ENCODE measurements at regions not wholly inside any gene's neighbourhood (a gene's known extent, or its start where the extent isn't known, plus 50 kb on each side); places are given as distances from the start of the nearest gene placed in this dataset.
A peak's percentile ranks its signal among the peaks of the same experiment; 100 is the strongest.

DNA sequence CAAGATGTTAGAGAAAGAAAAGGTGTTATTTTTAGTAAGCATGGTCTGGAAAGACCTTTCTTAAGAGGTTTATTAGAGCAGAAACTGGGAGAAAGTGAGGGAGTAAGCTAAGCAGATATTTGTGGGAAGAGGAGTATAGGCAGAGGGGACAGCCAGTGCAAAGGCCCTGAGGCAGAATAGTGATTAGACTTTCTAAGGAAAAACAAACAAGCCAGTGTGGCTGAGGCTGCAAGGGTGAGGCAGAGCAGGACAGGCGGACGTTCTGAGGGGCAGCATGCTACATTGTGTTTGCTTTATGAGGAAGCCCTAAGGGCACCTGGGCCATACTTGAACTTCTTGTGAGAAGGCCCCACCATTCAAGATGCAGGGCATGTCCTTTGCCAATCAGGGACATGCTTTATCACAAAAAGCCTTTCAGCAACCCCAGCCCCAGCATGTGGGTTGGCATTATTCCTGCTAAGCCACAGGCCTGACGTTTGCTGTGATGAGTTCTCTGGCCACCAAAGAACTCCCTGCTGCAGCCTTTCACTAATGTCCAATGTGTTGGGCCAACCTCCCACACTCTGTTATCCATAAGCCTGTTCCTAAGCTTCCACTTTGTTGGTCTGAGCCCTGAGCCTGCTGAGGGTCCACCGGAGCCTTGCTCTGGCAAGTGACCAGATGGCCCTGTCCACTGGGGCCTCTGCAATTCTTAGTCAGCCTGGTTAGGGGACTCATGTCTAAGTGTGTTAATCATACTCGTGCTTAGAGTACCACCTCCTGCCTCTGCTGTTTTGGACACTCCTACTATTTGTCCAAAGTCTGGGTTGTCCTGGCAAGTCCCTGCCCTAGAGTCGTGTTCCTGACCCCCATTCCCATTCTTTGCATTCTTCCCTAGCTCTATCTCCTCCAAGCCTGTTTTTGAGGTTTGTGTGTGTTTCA is 209.9 kb upstream of the CTNNB1 start:
- peaks cover 18% of the 10 kb centered on the region for H3K27me3 Mint-ChIP-seq
- H3K4me1 Mint-ChIP-seq: no peaks in the 10 kb centered on the region
- no peaks in the 10 kb centered on the region for H3K36me3 Mint-ChIP-seq (ENCODE audit: low read depth)
- H3K27ac Mint-ChIP-seq: no peak overlapping the region
- DNase-seq: no peak
- no peak for ATAC-seq
- H3K4me3 Mint-ChIP-seq: no peak overlapping the region
- H3K9me3 ChIP-seq (ENCODE audit: control insufficient read depth, low read length, poor library complexity, severe bottlenecking): no peaks in the 10 kb centered on the region

GRCh38 chr3:40990062-40990456 is 209.2 kb upstream of the CTNNB1 start:
- H3K9me3 ChIP-seq (ENCODE audit: control insufficient read depth, low read length, poor library complexity, severe bottlenecking): no peaks in the 10 kb centered on the region
- H3K4me1 Mint-ChIP-seq: no peaks in the 10 kb centered on the region
- no peak overlapping the region for H3K27ac Mint-ChIP-seq
- H3K36me3 Mint-ChIP-seq (ENCODE audit: low read depth): no peaks in the 10 kb centered on the region
- ATAC-seq (no peak), DNase-seq (no peak)
- peaks cover 12% of the 10 kb centered on the region for H3K27me3 Mint-ChIP-seq
- H3K4me3 Mint-ChIP-seq: no peak overlapping the region

GRCh38 chr3:40992023-40992422 is 207.3 kb upstream of the CTNNB1 start:
- Mint-ChIP-seq H3K27ac (no peak overlapping the region), H3K4me1 (no peaks in the 10 kb centered on the region), H3K36me3 (ENCODE audit: low read depth) (no peaks in the 10 kb centered on the region), H3K4me3 (no peak overlapping the region), H3K27me3 (peaks cover 6% of the 10 kb centered on the region)
- no peak for DNase-seq
- no peak for ATAC-seq
- no peaks in the 10 kb centered on the region for H3K9me3 ChIP-seq (ENCODE audit: control insufficient read depth, low read length, poor library complexity, severe bottlenecking)

DNA sequence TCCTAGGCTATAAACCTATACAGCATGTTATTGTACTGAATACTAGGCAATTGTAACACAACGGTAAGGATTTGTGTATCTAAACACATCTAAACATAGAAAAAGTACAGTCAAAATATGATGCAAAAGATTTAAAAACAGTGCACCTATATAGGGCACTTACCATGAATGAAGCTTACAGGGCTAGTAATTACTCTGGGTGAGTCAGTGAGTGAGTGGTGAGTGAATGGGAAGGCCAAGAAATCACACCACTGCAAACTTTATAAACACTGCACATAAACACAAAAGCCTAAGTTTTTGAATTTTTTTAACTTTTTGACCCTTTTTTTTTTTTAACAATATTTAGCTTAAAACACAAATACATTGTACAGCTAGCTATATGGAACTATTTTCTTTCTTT is 204.7 kb upstream of the CTNNB1 start:
- H3K36me3 Mint-ChIP-seq (ENCODE audit: low read depth): no peaks in the 10 kb centered on the region
- no peaks in the 10 kb centered on the region for H3K4me1 Mint-ChIP-seq
- DNase-seq: no peak
- no peak overlapping the region for H3K27ac Mint-ChIP-seq
- ATAC-seq: no peak
- no peaks in the 10 kb centered on the region for H3K9me3 ChIP-seq (ENCODE audit: control insufficient read depth, low read length, poor library complexity, severe bottlenecking)
- peaks cover 27% of the 10 kb centered on the region for H3K27me3 Mint-ChIP-seq
- no peak overlapping the region for H3K4me3 Mint-ChIP-seq

DNA sequence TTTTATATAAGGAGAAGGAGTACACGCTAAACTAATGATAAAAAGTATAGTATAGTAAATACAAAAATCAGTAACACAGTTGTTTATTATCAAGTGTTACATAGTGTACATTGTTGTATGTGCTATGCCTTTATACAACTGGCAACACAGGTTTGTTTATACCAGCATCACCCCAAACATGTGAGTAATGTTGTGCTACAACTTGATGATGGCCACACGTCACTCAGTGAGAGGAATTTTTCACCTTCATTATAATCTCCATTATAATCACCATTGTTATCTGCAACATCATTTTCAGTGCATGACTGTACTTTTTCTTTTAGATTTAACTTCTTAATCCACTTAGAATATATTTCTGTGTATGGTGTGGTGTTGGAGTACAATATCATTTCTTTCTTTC is 204.0 kb upstream of the CTNNB1 start:
- H3K9me3 ChIP-seq (ENCODE audit: control insufficient read depth, low read length, poor library complexity, severe bottlenecking): no peaks in the 10 kb centered on the region
- Mint-ChIP-seq H3K36me3 (ENCODE audit: low read depth) (no peaks in the 10 kb centered on the region), H3K4me3 (no peak overlapping the region), H3K27ac (no peak overlapping the region), H3K4me1 (no peaks in the 10 kb centered on the region), H3K27me3 (peaks cover 31% of the 10 kb centered on the region)
- DNase-seq (no peak), ATAC-seq (no peak)

- Mint-ChIP-seq H3K4me1 (no peaks in the 10 kb centered on the region), H3K36me3 (ENCODE audit: low read depth) (no peaks in the 10 kb centered on the region), H3K27me3 (peaks cover 31% of the 10 kb centered on the region), H3K27ac (no peak overlapping the region), H3K4me3 (no peak overlapping the region)
- H3K9me3 ChIP-seq (ENCODE audit: control insufficient read depth, low read length, poor library complexity, severe bottlenecking): no peaks in the 10 kb centered on the region
- no peak for DNase-seq
- no peak for ATAC-seq
Observed at GRCh38 chr3:40996382-40996781, 202.9 kb upstream of the CTNNB1 start.

DNA sequence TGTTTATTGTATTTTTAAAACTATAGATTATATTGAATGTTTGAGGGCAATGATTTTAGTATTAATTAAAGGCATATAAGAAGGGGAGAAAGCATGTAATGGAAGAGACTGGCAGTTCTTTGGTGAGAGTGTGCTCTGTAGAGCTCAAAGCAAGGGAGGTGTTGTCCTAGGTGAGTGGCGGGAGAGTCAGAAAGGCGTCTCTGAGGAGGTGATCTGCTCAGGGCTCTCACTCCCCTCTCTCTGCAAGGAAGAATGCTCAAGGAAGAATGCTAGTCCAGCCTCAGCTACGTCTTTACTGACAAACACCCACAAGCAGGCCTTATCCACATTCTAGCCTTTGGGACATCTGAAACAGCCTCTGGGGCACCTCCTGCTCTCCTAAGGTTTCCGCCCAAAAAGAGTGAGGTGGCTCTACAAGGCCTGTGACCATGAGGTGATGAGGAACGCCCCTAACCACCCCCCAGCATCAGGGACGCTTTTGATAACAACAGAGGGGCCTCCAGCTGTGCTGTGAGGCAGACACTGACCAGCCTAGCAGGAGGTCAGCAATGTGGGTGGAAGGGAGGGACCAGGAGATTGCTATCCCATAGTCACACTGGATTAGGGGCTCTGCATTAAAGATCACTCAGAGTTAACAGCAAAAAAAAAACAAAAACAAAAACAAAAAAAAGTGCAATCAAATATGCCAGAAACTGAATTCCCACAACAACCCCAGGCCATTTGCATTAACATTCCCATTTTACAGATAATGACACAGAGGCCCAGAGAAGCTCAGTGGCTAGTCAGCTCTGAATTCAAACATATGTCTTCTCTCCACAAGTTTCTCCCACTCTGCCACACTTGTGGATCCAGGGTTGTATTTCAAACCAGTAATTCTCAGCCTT is 202.2 kb upstream of the CTNNB1 start:
- DNase-seq: no peak
- peaks cover 1% of the 10 kb centered on the region for H3K4me1 Mint-ChIP-seq
- ATAC-seq: no peak
- peaks cover 31% of the 10 kb centered on the region for H3K27me3 Mint-ChIP-seq
- no peaks in the 10 kb centered on the region for H3K9me3 ChIP-seq (ENCODE audit: control insufficient read depth, low read length, poor library complexity, severe bottlenecking)
- H3K4me3 Mint-ChIP-seq: no peak overlapping the region
- H3K36me3 Mint-ChIP-seq (ENCODE audit: low read depth): no peaks in the 10 kb centered on the region
- H3K27ac Mint-ChIP-seq: no peak overlapping the region

- Mint-ChIP-seq H3K27me3 (peaks cover 31% of the 10 kb centered on the region), H3K4me1 (peaks cover 5% of the 10 kb centered on the region), H3K36me3 (ENCODE audit: low read depth) (no peaks in the 10 kb centered on the region), H3K4me3 (no peak overlapping the region), H3K27ac (no peak overlapping the region)
- no peak for ATAC-seq
- H3K9me3 ChIP-seq (ENCODE audit: control insufficient read depth, low read length, poor library complexity, severe bottlenecking): no peaks in the 10 kb centered on the region
- DNase-seq: no peak
Observed at GRCh38 chr3:40997711-40998519, 201.4 kb upstream of the CTNNB1 start.

DNA sequence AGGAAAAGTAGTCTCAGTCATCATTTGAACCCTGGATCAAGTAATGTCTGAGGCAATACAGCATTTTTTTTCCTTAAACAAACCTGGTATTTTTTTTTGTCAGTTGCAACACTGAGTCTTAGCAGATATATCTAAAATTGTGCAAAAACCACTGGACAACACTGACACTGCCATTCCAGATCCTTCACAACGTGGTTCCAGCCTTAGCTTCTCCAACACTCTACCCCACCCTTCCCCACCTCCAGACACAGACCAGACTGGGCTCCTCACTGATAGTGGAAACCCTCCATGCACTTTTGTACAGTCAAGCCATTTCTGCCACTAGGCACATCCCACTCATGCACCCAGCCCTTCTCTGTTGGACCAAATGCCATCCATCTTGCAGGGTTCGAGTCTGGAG is 199.6 kb upstream of the CTNNB1 start:
- H3K27ac Mint-ChIP-seq: no peak overlapping the region
- H3K4me3 Mint-ChIP-seq: no peak overlapping the region
- no peak for ATAC-seq
- peaks cover 31% of the 10 kb centered on the region for H3K27me3 Mint-ChIP-seq
- H3K9me3 ChIP-seq (ENCODE audit: control insufficient read depth, low read length, poor library complexity, severe bottlenecking): no peaks in the 10 kb centered on the region
- peaks cover 5% of the 10 kb centered on the region for H3K4me1 Mint-ChIP-seq
- no peak for DNase-seq
- no peaks in the 10 kb centered on the region for H3K36me3 Mint-ChIP-seq (ENCODE audit: low read depth)

GRCh38 chr3:41000471-41000870 is 198.8 kb upstream of the CTNNB1 start:
- no peak overlapping the region for H3K27ac Mint-ChIP-seq
- DNase-seq: no peak
- H3K36me3 Mint-ChIP-seq (ENCODE audit: low read depth): no peaks in the 10 kb centered on the region
- H3K4me1 Mint-ChIP-seq: peaks cover 5% of the 10 kb centered on the region
- H3K4me3 Mint-ChIP-seq: no peak overlapping the region
- ATAC-seq: no peak
- no peaks in the 10 kb centered on the region for H3K9me3 ChIP-seq (ENCODE audit: control insufficient read depth, low read length, poor library complexity, severe bottlenecking)
- H3K27me3 Mint-ChIP-seq: peaks cover 29% of the 10 kb centered on the region

GRCh38 chr3:41001556-41001955 is 197.7 kb upstream of the CTNNB1 start:
- Mint-ChIP-seq H3K4me1 (peaks cover 5% of the 10 kb centered on the region), H3K27ac (no peak overlapping the region), H3K36me3 (ENCODE audit: low read depth) (no peaks in the 10 kb centered on the region), H3K4me3 (no peak overlapping the region), H3K27me3 (peaks cover 24% of the 10 kb centered on the region)
- no peaks in the 10 kb centered on the region for H3K9me3 ChIP-seq (ENCODE audit: control insufficient read depth, low read length, poor library complexity, severe bottlenecking)
- ATAC-seq: no peak
- no peak for DNase-seq

DNA sequence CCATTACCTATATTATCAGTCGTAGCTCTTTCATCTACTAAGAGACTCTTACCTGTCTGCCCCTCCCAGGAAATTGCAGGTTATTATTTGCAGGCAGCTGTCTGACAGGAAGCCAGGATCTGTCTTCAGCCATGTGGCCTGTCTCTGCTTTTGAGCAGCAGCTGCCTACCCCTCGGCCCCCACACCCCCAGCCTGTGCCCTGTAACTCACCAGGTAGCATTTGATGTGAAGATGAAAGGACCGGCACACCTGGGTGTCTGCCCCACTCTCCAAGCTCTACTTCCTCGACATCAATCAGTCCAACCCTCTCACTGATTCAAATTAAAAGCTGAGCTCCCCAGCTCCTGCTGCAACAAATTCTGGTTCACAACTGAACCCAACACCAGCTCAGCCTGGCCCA is 197.2 kb upstream of the CTNNB1 start:
- no peaks in the 10 kb centered on the region for H3K9me3 ChIP-seq (ENCODE audit: control insufficient read depth, low read length, poor library complexity, severe bottlenecking)
- Mint-ChIP-seq H3K27ac (peak overlapping the region; percentile 11), H3K4me3 (no peak overlapping the region), H3K4me1 (peaks cover 5% of the 10 kb centered on the region), H3K27me3 (peaks cover 24% of the 10 kb centered on the region), H3K36me3 (ENCODE audit: low read depth) (no peaks in the 10 kb centered on the region)
- DNase-seq (no peak), ATAC-seq (no peak)

- DNase-seq (no peak), ATAC-seq (no peak)
- peaks cover 4% of the 10 kb centered on the region for H3K9me3 ChIP-seq (ENCODE audit: control insufficient read depth, low read length, poor library complexity, severe bottlenecking)
- peaks cover 4% of the 10 kb centered on the region for H3K36me3 Mint-ChIP-seq (ENCODE audit: low read depth)
- H3K4me1 Mint-ChIP-seq: peaks cover under 1% of the 10 kb centered on the region
- H3K4me3 Mint-ChIP-seq: no peak overlapping the region
- H3K27me3 Mint-ChIP-seq: peaks cover 8% of the 10 kb centered on the region
- H3K27ac Mint-ChIP-seq: no peak overlapping the region
Observed at GRCh38 chr3:41007399-41007798, 191.9 kb upstream of the CTNNB1 start.

Measured in T-helper 17 cell (primary cell).